NT2/D1 (cell line): ENCODE measurements at regions not wholly inside any gene's neighbourhood (a gene's known extent, or its start where the extent isn't known, plus 50 kb on each side); places are given as distances from the start of the nearest gene placed in this dataset.

ENCODE experiments used
- SUZ12 ChIP-seq: IDR thresholded peaks from 2 replicates; pipeline ENCODE4 v1.6.1; 2011; ENCODE audit not compliant: insufficient read length, insufficient read depth; ENCODE audit errors: extremely low read depth
- YY1 ChIP-seq: IDR thresholded peaks from 2 replicates; pipeline ENCODE4 v1.6.1; 2011; ENCODE audit not compliant: insufficient read length, insufficient read depth
- ZNF274 ChIP-seq: IDR thresholded peaks from 2 replicates; pipeline ENCODE4 v1.6.1; 2011; ENCODE audit warnings: mild to moderate bottlenecking, low read depth, low read length

DNA sequence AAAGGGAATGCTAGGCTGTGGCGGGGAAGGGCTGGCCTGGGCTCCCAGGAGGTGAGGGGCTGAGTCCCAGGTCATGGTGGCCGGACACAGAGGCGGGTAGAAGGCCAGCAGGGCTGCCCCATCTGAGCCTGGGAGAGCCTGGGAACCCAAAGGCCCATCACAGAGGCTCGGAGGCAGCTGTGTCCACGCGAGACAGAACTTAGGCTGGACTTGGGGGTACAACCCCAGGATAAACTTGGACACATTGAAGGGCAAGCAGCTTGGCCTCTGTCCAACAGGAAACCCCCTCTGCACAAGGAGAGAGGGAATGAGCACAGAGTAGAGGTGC is 95.9 kb downstream of the ZFP36L2 start:
- TF ChIP-seq YY1 (no peak), ZNF274 (no peak), SUZ12 (no peak)
